Skeletal muscle cell (primary cell): ENCODE measurements at regions not wholly inside any gene's neighbourhood (a gene's known extent, or its start where the extent isn't known, plus 50 kb on each side); places are given as distances from the start of the nearest gene placed in this dataset.

Source experiments
- DNase-seq: peaks from one replicate; pipeline ENCODE4 v3.0.0-alpha.2; 2010; ENCODE audit warnings: low read depth
- H3K4me3 ChIP-seq: 2 replicates; pipeline ENCODE4 v1.5.1; 2011; ENCODE audit warnings: low read depth, mild to moderate bottlenecking, control low read depth, low read length, moderate library complexity

DNA sequence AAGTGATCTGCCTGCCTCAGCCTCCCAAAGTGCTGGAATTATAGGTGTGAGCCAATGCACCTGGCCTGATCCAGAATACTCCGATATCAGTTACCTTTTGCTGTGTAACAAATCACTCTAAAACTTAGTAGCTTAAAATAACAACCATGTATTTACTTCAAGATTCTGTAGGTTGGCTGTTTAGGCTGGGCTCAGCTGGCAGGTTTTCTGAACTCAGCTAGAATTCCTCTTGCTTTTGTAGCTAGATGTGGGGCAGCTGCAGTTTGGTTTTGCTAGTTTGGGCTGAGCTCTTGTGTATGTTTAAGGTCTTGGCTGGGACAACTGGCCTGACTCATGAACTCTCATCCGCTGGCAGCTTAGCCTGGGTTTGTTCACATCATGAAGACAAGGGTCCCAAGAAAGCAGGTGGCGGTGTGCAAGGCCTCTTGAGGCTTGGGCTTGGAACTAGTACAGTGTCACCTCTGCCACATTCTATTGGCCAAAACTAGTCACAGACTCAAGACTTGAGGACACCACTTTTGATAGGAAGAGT, 138.3 kb upstream of the SHB start:
- DNase-seq = no peak
- H3K4me3 ChIP-seq = no peak overlapping the region

DNA sequence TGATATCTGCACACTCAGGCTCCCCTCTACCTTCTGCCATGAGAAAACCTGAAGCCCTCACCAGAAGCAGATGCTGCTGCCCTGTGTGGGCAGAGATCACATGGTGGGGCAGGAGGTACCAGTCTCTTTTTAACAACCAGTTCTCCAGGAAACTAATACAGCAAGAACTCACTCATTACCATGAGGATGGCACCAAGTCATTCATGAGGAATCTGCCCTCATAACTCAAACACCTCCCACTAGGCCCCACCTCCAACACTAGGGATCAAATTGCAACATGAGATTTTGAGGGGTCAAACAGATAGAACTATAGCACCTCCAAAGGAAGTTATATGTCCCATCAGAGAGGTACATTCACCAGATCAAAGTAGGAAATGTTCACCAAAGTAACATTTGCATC, 136.3 kb upstream of the SHB start:
- no peak for DNase-seq
- H3K4me3 ChIP-seq = no peak overlapping the region

DNA sequence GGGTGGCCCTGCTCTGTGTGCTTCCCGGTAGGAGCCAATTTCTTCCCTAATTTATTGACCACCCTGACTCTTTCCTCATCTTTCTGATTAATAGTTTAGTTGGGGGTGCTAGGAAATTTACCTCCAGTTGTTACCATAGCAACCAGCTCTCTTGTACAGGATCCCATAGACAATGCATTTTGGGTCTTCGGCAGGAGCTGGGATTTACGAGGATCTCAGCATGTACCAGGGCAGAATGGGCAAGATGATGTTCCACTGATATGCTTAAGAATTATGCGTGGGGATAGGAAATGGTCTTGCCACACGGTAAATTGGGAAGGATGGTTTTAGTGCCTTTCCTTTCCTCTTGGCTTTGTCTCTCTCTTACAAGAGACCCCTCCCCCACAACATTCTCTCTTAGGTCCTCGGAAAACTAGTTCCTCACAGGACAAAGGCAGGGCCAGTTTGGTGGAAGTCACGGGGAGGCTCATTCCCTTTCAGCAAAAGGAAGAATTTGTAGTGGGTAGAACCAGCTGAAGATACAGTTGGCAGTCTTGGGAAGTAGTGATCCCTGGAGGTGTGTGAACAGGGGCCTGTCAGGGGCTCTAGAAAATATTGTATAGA, 133.4 kb upstream of the SHB start:
- H3K4me3 ChIP-seq = no peak overlapping the region
- no peak for DNase-seq

DNA sequence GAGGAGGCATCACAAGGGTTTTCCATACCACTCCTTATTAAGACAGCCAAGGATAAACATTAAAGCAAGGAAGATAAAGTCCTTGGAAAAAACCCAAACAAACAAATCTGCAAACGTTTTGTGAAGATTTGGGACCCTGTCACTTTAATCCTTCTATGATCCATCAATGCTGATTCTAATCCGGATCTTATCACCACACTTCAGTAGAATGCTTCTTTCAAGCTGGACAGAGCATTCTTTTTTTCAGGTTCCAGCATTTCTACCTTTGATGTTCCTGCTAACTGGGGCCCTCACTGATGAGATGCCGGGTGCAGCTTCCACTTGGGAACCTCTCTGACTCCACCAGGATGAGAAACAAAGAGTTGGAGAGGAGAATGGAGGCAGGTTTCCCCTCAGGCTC, 132.8 kb upstream of the SHB start:
- no peak for DNase-seq
- H3K4me3 ChIP-seq = no peak overlapping the region

DNA sequence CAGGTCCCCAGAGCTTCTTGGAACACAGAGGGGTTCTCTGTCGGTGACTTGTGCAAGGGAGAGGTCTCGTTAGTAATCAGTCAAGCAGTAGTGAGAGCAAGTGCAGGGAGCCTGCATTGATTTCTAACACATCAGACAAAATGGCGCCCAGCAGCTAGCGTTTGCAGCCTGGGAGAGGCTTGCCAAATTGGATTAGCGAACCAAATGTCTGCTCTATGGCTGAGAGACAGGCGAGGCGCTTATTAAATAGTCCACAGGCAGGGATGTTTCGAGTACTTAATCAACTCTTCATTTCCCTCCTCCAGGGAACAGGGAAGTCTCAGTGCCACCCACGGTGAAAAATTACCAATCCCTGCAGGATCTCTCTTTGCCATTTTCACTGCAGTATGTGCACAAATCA, 131.4 kb upstream of the SHB start:
- DNase-seq = no peak
- no peak overlapping the region for H3K4me3 ChIP-seq

DNA sequence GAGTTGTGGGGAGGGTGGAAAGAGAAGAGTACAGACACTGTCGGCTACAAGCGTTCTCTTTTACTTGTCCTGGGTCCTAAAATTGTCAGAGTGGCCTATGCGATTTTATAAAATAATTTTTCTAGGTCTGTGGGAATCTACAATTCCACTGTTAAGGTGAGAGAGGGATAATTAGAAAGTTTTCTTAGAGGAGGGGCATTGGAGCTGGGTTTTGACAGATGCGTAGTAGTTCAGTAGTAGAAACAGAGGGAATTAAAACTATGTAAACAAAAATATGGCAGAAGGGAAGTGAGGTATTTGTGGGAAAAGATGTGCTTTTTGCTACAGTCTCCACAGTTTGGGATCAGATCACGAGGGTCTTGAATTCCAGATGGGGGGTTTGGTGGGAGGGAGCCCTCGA, 129.1 kb upstream of the SHB start:
- no peak for DNase-seq

DNA sequence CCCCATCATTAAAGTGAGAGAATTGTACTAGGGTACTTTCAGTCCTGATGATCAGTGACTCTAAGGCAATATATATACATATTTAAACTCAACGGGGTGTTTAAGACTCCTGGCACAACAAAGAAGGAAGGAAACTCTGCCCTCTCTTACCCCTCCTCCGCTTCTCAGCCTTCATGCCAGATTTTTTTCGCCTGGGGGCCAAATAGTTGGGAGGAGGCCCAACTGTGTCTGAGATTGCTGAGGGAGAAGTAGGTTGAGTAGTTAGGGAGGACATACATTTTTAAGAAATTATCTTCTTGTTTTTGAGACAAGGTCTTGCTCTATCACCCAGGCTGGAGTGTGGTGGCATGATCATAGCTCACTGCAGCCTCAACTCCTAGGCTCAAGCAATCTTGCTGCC, 127.7 kb upstream of the SHB start:
- no peak for DNase-seq
- H3K4me3 ChIP-seq = no peak overlapping the region

More for the DNA sequence above, 129.1 kb upstream of the SHB start:
- H3K4me3 ChIP-seq = no peak overlapping the region

DNA sequence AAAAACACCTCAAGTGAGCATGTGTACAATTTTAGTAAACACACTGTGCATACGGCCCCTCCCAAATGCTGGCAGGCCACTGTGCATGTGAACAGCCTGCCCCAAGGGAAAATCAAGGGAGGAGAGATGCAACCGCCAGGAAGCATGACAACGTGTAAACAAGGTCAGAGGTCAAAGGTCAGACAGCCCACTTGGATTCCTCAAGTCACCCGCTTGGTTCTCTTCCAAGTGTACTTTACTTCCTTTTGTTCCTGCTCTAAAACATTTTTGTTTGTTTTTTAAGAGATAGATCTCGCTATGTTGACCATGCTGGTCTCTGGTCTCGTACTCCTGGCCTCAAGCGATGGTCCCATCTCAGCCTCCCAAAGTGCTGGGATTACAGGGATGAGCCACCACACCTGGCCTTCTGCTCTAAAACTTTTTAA, 126.7 kb upstream of the SHB start:
- H3K4me3 ChIP-seq = no peak overlapping the region
- no peak for DNase-seq

DNA sequence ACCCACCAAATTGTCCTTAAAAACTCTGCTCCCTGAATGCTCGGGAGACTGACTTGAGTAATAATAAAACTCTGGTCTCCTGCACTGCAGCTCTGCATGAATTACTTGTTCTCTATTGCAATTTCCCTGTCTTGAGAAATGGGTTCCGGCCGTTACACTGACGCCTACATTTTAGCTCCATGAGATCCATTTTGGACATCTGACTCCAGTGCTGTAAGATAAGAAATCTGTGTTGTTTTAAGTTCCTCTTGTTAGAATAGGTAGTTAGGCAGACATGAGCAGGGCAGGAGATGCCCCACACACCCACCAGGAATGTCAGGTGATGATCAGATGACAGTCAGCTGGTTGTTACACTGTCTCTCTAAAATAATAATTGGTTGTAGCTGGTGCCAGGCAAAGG, 125.8 kb upstream of the SHB start:
- no peak overlapping the region for H3K4me3 ChIP-seq
- DNase-seq = no peak

DNA sequence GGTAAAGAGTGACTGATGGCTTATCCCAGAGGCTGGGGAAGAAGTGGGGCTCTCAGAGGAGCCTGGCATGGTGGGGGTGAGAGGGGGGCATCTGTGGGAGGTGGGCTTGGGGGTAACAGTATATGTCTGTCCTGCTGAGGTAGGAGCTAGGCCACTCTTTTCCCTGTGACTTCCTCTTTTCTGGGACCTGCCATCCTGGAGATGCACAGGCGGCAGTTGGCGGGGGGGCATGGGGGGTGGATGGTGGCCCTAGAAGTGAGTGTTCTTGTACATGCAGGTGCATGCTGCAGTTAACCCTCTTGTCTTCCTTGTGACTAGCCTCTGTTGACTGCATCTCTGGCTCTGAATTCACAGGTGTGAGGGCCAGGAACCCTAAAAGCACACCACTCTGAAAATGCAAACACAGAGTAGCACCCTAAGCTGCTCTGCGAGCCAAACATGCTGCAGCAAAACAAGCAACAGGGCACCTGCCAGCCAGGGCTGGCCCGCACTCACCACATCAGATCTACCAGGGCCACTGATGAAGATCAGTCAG, 123.8 kb upstream of the SHB start:
- no peak for DNase-seq
- no peak overlapping the region for H3K4me3 ChIP-seq

DNA sequence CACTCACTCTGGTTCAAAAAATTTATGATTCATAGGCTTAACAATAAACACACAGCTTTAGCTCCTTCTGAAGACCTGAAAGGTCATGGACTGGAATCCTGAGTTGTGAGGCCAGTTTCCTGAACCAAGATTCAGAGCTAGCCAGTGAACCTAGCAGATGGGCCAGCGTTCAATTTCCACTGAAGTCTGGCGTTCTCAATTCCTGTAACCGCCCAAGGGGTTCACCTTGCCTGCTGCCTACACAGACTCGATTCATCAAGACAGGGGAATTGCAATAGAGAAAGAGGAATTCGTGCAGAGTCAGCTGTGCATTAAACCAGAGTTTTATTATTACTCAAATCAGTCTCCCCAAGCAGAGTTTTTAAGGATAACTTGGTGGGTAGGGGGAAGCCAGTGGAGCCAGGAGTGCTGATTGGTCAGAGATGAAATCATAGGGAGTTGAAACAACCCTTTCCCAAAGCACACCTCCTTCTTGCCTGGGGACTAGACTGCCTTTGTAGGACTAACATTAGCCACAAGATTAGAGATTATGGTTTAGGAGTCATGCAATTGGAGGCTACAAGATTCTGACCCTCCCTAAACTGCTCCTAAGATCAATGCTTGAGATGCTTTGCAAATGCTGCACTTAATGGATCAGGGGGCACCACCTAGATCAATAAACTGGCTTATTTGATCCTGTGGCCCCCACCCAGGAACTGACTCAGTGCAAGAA, 117.5 kb upstream of the SHB start:
- H3K4me3 ChIP-seq = no peak overlapping the region
- no peak for DNase-seq

DNA sequence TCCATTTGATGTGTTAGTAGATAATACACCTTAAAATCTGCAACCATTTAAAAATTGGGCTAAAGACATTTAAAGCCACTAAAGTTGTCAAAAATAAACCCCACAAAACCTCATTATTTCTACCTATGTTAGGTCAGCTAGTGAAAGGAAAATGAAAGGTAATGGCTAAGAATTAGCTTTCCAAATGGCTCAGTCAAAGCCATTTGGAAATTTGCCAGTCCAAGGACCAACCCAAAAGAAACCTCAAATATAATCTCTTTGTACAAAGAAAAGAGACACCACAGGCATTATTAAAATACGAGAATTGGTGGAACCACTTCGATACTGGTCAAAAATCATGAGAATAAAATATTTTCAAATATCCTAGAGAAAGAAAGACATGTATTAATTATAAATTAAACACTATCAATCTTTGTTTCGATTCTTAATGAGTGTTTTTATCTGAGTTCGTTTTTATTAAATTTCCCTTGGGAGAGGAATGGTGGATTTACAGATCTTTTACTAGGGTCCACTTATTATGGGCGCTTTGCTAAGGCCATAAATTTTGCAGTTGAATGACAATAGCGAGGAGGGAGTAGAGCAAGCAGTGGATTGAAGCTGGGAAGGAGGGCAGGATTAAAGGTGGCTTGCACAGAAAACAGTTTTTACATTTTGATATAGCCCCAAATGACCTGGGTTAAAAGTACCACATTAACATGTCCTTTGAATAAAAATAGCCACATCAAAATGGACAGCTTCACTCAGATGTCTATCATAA, 116.8 kb upstream of the SHB start:
- no peak overlapping the region for H3K4me3 ChIP-seq
- no peak for DNase-seq

DNA sequence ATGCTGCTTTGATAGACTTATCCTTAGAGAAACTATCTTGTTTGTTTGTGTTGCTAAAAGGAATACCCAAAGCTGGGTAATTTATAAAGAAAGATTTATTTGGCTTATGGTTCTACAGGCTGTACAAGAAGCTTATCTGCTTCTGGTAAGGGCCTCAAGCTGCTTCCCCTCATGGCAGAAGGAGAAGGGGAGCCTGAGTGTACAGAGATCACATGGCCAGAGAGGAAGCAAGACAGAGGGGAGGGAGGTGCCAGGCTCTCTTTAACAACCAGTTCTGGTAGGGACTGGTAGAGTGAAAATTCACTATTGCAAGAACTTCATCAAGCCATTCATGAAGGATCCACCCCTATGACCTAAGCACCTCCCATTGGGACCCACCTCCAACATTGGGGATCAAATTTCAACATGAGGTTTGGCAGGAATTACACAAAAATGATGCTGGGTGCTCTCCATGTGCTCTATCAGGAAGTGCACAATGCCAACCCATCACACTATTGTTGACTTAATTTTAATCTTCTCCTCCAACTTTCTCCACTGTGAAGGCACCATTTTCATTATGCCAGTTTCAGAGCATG, 115.1 kb upstream of the SHB start:
- DNase-seq = no peak
- no peak overlapping the region for H3K4me3 ChIP-seq

DNA sequence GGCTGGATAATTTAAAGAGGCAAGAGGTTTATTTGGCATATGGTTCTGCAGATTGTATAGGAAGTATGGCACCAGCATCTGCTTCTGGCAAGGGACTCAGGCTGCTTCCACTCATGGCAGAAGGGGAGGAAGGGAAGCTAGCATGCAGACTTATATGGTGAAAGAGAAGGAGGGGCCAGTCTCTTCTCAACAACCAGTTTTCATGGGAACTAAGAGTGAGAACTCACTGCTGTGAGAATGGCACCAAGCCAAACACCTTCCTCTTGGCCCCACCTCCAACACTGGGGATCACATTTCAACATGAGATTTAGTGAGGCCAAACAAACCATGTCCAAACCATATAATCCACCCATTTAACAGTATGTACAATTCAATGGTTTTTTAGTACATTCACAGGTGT, 113.3 kb upstream of the SHB start:
- DNase-seq = no peak
- H3K4me3 ChIP-seq = no peak overlapping the region

DNA sequence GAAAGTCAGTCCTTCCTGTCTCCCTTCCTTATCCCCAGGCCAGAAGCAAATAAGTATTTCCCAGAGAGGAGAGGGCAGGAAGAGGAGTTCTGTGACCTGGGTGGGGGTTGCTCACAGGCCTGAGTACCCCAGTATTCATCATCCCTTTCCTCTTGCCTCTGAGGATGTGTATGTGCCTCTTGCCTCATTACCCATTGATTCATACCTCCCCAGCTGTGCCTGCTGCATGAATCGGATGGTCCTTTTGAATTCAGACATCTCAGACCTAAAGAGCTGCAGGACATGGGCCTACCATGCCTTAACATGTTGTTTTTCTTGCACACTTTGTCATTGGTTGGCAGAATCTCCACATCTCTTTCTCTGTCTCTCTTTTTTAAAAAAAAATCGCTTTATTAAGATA, 112.8 kb upstream of the SHB start:
- DNase-seq = no peak
- H3K4me3 ChIP-seq = no peak overlapping the region

DNA sequence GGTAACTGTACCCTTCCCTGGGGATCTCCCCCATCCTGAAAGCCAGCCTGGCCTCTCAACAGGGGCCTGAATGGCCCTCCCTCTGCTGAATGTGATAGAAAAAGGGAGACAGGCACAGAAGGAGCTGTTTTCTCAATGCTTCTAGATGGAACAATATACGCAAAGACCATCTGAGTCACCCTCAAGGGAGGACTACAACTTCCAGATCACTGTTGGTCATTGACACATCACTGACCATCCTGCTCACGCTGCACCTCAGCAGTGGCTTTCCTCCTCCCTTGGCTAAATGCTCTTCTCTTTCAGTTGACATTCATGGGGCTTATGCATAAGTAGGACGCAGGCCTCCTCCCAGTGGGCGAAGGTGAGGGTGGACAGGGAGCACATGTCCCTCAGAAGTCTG, 112.2 kb upstream of the SHB start:
- DNase-seq = peak; percentile 15

DNA sequence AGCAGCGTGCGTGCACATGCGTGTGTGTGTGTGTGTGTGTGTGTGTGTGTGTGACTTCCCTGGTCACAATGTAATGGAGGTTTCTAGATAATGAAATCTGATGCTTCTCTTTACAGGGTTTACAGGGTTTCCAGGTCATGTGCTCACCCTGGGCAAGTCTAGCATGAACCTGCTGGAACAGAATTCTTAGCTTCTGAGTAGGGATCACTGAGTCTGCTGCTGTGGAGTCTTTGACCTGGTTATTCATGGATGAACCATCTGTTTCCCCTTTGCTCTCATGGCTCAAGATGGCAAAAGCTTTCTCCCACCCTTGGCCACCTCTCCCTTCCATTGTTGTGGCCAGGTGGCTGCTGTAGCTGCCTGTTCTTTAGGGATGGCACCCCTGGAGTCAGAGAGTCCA, 111.6 kb upstream of the SHB start:
- no peak for DNase-seq
- H3K4me3 ChIP-seq = no peak overlapping the region

More for the DNA sequence above, 112.2 kb upstream of the SHB start:
- H3K4me3 ChIP-seq = no peak overlapping the region

DNA sequence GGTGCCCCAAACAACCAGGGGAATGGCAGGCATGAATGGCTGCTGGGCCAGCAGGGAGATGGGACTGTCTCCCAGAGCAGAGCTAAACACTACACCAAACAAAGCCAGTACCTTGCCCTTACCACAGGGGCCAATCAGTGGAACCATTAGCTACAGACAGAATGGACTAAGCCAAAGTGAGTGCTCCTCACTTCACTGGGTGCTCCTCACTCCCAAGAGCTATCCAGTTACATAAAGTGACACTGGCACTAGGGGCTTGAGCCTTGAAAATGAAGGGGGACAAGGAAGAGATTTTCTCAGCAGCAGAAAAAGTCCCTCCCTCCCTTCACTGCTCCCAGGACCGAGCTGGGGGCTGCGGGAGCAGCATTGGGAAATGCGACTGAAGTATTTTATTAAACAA, 110.9 kb upstream of the SHB start:
- DNase-seq = no peak
- no peak overlapping the region for H3K4me3 ChIP-seq

DNA sequence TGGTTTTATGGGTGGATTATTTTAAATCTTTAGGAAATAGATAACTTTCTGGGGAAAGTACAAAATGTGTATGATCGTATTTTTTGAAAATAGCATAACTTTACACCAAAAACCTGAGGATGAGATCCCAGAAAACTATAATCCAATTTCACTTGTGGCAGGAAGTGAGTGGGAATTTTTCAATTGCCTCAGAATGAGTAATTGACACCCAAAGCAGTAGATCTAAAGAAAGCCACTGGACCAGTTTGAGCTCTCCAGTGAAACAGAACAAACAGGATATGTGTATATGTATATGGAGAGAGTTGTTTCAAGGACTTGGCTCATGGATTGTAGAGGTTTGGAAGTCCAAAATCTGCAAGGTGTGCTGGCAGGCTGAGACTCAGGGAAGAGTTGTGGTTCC, 109.2 kb upstream of the SHB start:
- DNase-seq = no peak
- H3K4me3 ChIP-seq = no peak overlapping the region

DNA sequence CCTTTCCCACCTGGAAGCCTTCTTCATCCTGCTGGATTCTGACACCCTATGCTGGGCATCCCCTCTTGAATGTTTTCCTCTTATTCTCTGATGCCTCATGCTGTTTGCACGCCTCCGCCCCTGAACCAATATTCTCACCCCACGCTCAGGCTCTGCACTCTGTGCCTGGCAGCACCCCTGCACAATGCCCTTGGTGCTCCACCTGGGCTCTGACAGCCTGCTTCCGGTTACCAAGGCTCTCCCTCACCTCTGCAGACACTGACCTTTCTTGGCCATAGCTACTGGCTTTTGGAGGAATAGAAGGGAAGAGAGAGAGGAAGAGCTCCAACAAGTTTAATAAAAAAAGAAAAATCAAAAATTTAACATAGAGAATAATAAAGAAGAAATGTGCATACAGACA, 108.7 kb upstream of the SHB start:
- no peak for DNase-seq
- no peak overlapping the region for H3K4me3 ChIP-seq
